ENCODE measurements at regions not wholly inside any gene's neighbourhood (a gene's known extent, or its start where the extent isn't known, plus 50 kb on each side); places are given as distances from the start of the nearest gene placed in this dataset.
A peak's percentile ranks its signal among the peaks of the same experiment; 100 is the strongest.

GRCh38 chr12:75646329-75647210 lies 135.2 kb upstream of the KRR1 start:
- ChIA-PET POLR2A (no interaction called here), CTCF (interaction anchor here (0.9 to 2.5 kb wide), 4 partner anchors 8 to 119 kb away, joined by 3 to 6 read pairs (median 4); no protein-coding TSS in a partner anchor)
- no peak for ATAC-seq

GRCh38 chr12:75644472-75645072 lies 133.2 kb upstream of the KRR1 start:
- H3K4me2 ChIP-seq = no peak overlapping the region
- DNase-seq (ENCODE audit: low read depth in 1 of 2, low spot score in 1 of 2) (no peak), ATAC-seq (no peak), FAIRE-seq (no peak)
- POLR2A ChIA-PET = no interaction called here
- H3K27ac ChIP-seq = peak overlapping the region in 1 of 2 experiments; percentile 32; a peak in 1 of 6 replicates
- H3K4me3 ChIP-seq = no peak overlapping the region
- WGBS (ENCODE audit: missing lambda C conversion rate) = 66% methylated on average over 3 of the region's 3 CpGs
- H3K4me1 ChIP-seq = peaks cover 15% of the 10 kb centered on the region
- no peaks in the 10 kb centered on the region for H3K9me3 ChIP-seq
- CTCF ChIA-PET = interaction anchor here (1.7 kb wide), 1 partner anchor 117 kb away, joined by 3 read pairs; no protein-coding TSS in a partner anchor
- TF ChIP-seq RNF2 (IDR thresholded peaks at IDR 0.05; ENCODE audit: borderline replicate concordance, low read depth) = no peak
- no peak for TF ChIP-seq GATA3 (IDR thresholded peaks at IDR 0.05; ENCODE audit: borderline replicate concordance)
- TF ChIP-seq FOXS1 (CRISPR knock-in tag; IDR thresholded peaks at IDR 0.05) = no peak
- TF ChIP-seq, protein P1, sequence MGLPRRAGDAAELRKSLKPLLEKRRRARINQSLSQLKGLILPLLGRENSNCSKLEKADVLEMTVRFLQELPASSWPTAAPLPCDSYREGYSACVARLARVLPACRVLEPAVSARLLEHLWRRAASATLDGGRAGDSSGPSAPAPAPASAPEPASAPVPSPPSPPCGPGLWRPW (IDR thresholded peaks at IDR 0.05) = no peak
- no peak for TF ChIP-seq NFE2L2 (conservative IDR thresholded peaks at IDR 0.05; ENCODE audit: low read length)
- TF ChIP-seq, protein P2, sequence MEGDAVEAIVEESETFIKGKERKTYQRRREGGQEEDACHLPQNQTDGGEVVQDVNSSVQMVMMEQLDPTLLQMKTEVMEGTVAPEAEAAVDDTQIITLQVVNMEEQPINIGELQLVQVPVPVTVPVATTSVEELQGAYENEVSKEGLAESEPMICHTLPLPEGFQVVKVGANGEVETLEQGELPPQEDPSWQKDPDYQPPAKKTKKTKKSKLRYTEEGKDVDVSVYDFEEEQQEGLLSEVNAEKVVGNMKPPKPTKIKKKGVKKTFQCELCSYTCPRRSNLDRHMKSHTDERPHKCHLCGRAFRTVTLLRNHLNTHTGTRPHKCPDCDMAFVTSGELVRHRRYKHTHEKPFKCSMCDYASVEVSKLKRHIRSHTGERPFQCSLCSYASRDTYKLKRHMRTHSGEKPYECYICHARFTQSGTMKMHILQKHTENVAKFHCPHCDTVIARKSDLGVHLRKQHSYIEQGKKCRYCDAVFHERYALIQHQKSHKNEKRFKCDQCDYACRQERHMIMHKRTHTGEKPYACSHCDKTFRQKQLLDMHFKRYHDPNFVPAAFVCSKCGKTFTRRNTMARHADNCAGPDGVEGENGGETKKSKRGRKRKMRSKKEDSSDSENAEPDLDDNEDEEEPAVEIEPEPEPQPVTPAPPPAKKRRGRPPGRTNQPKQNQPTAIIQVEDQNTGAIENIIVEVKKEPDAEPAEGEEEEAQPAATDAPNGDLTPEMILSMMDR (IDR thresholded peaks at IDR 0.05) = no peak
- no peak for TF ChIP-seq RAD21 (conservative IDR thresholded peaks at IDR 0.05 in 1 of 2, IDR thresholded peaks at IDR 0.05 in 1 of 2)
- TF ChIP-seq EHMT2 (IDR thresholded peaks at IDR 0.05; ENCODE audit: low read depth) = no peak
- TF ChIP-seq HOXB13 (CRISPR knock-in tag; IDR thresholded peaks at IDR 0.05; ENCODE audit: low read depth) = no peak
- TF ChIP-seq ZNF302 (CRISPR knock-in tag; IDR thresholded peaks at IDR 0.05) = no peak
- TF ChIP-seq CEBPB (IDR thresholded peaks at IDR 0.05) = no peak
- TF ChIP-seq POLR2A (IDR thresholded peaks at IDR 0.05; ENCODE audit: low read length) = no peak
- no peak for TF ChIP-seq EP300 (IDR thresholded peaks at IDR 0.05)
- no peak for TF ChIP-seq REST (IDR thresholded peaks at IDR 0.05)
- no peak for TF ChIP-seq MAZ (IDR thresholded peaks at IDR 0.05; ENCODE audit: borderline replicate concordance, low read depth, low read length)
- no peak for TF ChIP-seq KDM1A (IDR thresholded peaks at IDR 0.05; ENCODE audit: low read depth)
- no peak for TF ChIP-seq EHF (CRISPR knock-in tag; IDR thresholded peaks at IDR 0.05)

More at GRCh38 chr12:75646329-75647210, 135.2 kb upstream of the KRR1 start:
- peaks cover 2% of the 10 kb centered on the region for H3K4me1 ChIP-seq
- FAIRE-seq = no peak
- TF ChIP-seq SREBF2 (IDR thresholded peaks at IDR 0.05) = no peak
- TF ChIP-seq, protein P2 (IDR thresholded peaks at IDR 0.05) = no peak
- no peak for TF ChIP-seq ESRRA (IDR thresholded peaks at IDR 0.05; ENCODE audit: borderline replicate concordance, low read length)
- TF ChIP-seq, protein P1 (IDR thresholded peaks at IDR 0.05) = no peak
- TF ChIP-seq TP53 (CRISPR knock-in tag; IDR thresholded peaks at IDR 0.05) = no peak
- no peak for TF ChIP-seq POLR2A (IDR thresholded peaks at IDR 0.05; ENCODE audit: low read length)
- no peak for TF ChIP-seq FOSB (CRISPR knock-in tag; IDR thresholded peaks at IDR 0.05)
- no peak for TF ChIP-seq GATA3 (IDR thresholded peaks at IDR 0.05; ENCODE audit: borderline replicate concordance)
- TF ChIP-seq JUN (IDR thresholded peaks at IDR 0.05) = no peak
- TF ChIP-seq KDM1A (IDR thresholded peaks at IDR 0.05; ENCODE audit: low read depth) = no peak
- no peak for TF ChIP-seq NPAS2 (CRISPR knock-in tag; IDR thresholded peaks at IDR 0.05; ENCODE audit: borderline replicate concordance)
- no peak for TF ChIP-seq RAD21 (conservative IDR thresholded peaks at IDR 0.05 in 1 of 2, IDR thresholded peaks at IDR 0.05 in 1 of 2)
- TF ChIP-seq USF2 (IDR thresholded peaks at IDR 0.05) = no peak
- WGBS (ENCODE audit: missing lambda C conversion rate) = 94% methylated on average over 4 of the region's 4 CpGs
- no peak for DNase-seq (ENCODE audit: low read depth in 1 of 2, low spot score in 1 of 2)
- no peak overlapping the region for H3K4me2 ChIP-seq
- no peak overlapping the region for H3K4me3 ChIP-seq
- no peaks in the 10 kb centered on the region for H3K9me3 ChIP-seq
- no peak overlapping the region for H3K27ac ChIP-seq
